Right lobe of liver (tissue), 4 donors: ENCODE measurements at regions not wholly inside any gene's neighbourhood (a gene's known extent, or its start where the extent isn't known, plus 50 kb on each side); places are given as distances from the start of the nearest gene placed in this dataset.

Experiments used
- CTCF ChIP-seq, 4 donors: fragments of 200-600 bp in 3 of 4; fragments of 450-650 bp in 1 of 4; IDR thresholded peaks; one replicate each; pipeline versions ENCODE4 v1.5.1 to v1.8.0; 2016 to 2022; ENCODE audit warnings: antibody characterized with exemption in 4 of 4, mild to moderate bottlenecking in 2 of 4
- POLR2A ChIP-seq: fragments of 450-650 bp; IDR thresholded peaks from one replicate; pipeline ENCODE4 v1.6.1; 2017; ENCODE audit warnings: antibody characterized with exemption, mild to moderate bottlenecking
- donor health status: DM: no; HTN: no; CAD: no.
- donor health status: DM: no; HTN: no; CAD: no.
- donor health status: DM: no; HTN: yes; CAD: no.

GRCh38 chr18:55906536-55906935 lies 318.5 kb upstream of the TCF4 start:
- TF ChIP-seq CTCF (IDR thresholded peaks at IDR 0.05) (no peak), POLR2A (no peak)
